SK-N-SH treated with all-trans-retinoic acid at 6 μM for 48 hours (cell line): ENCODE measurements at regions not wholly inside any gene's neighbourhood (a gene's known extent, or its start where the extent isn't known, plus 50 kb on each side); places are given as distances from the start of the nearest gene placed in this dataset.

ENCODE experiments used
- CSRNP3 ChIP-seq: fragments of 250-450 bp; sonication (Bioruptor Pico); IDR thresholded peaks from 2 replicates; pipeline ENCODE4 v1.5.1; 2021; ENCODE audit warnings: mild to moderate bottlenecking, moderate library complexity
- POU6F1 ChIP-seq: fragments of 250-450 bp; sonication (Bioruptor Pico); IDR thresholded peaks from 2 replicates; pipeline ENCODE4 v1.8.0; 2021; ENCODE audit warnings: low read depth, mild to moderate bottlenecking, moderate library complexity, borderline replicate concordance
- TCF4 ChIP-seq: fragments of 250-450 bp; sonication (Bioruptor Pico); IDR thresholded peaks from 2 replicates; pipeline ENCODE4 v1.8.0; 2021; ENCODE audit warnings: mild to moderate bottlenecking, moderate library complexity, borderline replicate concordance
- ZFP3 ChIP-seq: fragments of 250-450 bp; sonication (Bioruptor Pico); IDR thresholded peaks from 2 replicates; pipeline ENCODE4 v1.5.0; 2020; ENCODE audit warnings: mild to moderate bottlenecking, moderate library complexity
- ZFP30 ChIP-seq: fragments of 450-650 bp; formaldehyde crosslinking; IDR thresholded peaks from 2 replicates; pipeline ENCODE4 v1.5.0; 2022; ENCODE audit warnings: mild to moderate bottlenecking, moderate library complexity

- no peak for TF ChIP-seq TCF4 (CRISPR knock-in tag)
- no peak for TF ChIP-seq ZFP3 (CRISPR knock-in tag)
- no peak for TF ChIP-seq ZFP30 (CRISPR knock-in tag)
- no peak for TF ChIP-seq POU6F1 (CRISPR knock-in tag)
- TF ChIP-seq CSRNP3 (CRISPR knock-in tag), result no peak
These were observed 367.5 kb upstream of the GRID2 start for GRCh38 chr4:91936311-91936710.
